ENCODE measurements at regions not wholly inside any gene's neighbourhood (a gene's known extent, or its start where the extent isn't known, plus 50 kb on each side); places are given as distances from the start of the nearest gene placed in this dataset.

DNA sequence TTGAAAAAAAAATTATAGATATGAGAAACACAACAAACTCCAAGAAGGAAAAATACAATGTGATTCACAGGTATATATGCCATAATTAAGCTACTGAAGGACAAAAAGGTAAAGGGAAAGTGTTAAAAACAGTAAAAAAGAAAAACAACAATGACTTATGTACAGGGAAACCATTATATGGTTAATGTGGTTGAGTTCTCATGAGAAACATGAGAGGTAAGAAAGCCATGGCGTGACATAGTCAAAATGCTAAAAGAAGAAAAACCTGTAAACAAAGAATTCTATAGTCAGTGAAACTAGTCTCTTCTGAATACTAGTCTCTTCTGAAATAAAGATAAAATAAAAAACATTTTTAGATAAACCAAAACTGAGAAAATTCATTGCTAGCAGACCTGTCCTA, 109.1 kb downstream of the NEDD1 start:
- CTCF ChIA-PET, result no interaction called here
- no peak for TF ChIP-seq EZH2 (IDR thresholded peaks at IDR 0.05; ENCODE audit: low read depth)
- TF ChIP-seq, protein P1, sequence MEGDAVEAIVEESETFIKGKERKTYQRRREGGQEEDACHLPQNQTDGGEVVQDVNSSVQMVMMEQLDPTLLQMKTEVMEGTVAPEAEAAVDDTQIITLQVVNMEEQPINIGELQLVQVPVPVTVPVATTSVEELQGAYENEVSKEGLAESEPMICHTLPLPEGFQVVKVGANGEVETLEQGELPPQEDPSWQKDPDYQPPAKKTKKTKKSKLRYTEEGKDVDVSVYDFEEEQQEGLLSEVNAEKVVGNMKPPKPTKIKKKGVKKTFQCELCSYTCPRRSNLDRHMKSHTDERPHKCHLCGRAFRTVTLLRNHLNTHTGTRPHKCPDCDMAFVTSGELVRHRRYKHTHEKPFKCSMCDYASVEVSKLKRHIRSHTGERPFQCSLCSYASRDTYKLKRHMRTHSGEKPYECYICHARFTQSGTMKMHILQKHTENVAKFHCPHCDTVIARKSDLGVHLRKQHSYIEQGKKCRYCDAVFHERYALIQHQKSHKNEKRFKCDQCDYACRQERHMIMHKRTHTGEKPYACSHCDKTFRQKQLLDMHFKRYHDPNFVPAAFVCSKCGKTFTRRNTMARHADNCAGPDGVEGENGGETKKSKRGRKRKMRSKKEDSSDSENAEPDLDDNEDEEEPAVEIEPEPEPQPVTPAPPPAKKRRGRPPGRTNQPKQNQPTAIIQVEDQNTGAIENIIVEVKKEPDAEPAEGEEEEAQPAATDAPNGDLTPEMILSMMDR (conservative IDR thresholded peaks at IDR 0.05), result no peak
- no peaks in the 10 kb centered on the region for H3K27me3 ChIP-seq (ENCODE audit: insufficient read depth, low read depth)
- no peaks in the 10 kb centered on the region for H3K4me1 ChIP-seq (replicated peaks; ENCODE audit: insufficient read depth)
- no peaks in the 10 kb centered on the region for H3K36me3 ChIP-seq (ENCODE audit: low read depth)
- H3K9me3 ChIP-seq (ENCODE audit: insufficient read depth, low read depth), result no peaks in the 10 kb centered on the region
- H3F3A ChIP-seq (ENCODE audit: insufficient read depth, low read depth), result no peaks in the 10 kb centered on the region
- POLR2A ChIA-PET (ENCODE audit: unreplicated experiment), result no interaction called here
- no peaks in the 10 kb centered on the region for H3K79me2 ChIP-seq (ENCODE audit: low read depth)
- no peak overlapping the region for H3K4me3 ChIP-seq
- H3K9me2 ChIP-seq (ENCODE audit: insufficient read depth), result no peaks in the 10 kb centered on the region
- DNase-seq, result no peak
- H2AFZ ChIP-seq, result no peak overlapping the region
- no peaks in the 10 kb centered on the region for H4K20me1 ChIP-seq (ENCODE audit: insufficient read depth)
- no peak overlapping the region for H3K27ac ChIP-seq
- no peak overlapping the region for H3K4me2 ChIP-seq
- no TSS peak for BruUV-seq (replicated peaks)
- intact Hi-C loops (cut with micrococcal nuclease; ENCODE audit: unreplicated experiment), result no loop called here

DNA sequence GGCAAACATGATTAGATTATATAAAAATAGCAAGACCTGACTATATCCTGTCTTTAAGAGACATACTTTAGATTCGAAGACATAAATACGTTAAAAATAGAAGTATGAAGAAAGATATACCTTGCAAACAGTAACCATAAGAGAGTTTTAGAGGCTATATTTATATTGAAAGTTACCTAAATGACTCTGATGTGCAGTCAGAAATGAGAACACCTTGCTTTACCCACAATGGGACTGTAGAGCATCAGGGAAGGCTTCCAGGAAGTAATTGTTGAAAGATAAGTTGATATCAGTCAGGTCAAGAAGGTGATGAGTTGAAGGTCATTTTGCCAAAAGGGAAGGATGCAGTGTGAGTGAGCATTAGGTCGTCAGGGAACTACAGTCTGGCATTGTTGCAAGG, 110.2 kb downstream of the NEDD1 start:
- H3K27me3 ChIP-seq (ENCODE audit: insufficient read depth, low read depth), result no peaks in the 10 kb centered on the region
- no TSS peak for BruUV-seq (replicated peaks)

DNA sequence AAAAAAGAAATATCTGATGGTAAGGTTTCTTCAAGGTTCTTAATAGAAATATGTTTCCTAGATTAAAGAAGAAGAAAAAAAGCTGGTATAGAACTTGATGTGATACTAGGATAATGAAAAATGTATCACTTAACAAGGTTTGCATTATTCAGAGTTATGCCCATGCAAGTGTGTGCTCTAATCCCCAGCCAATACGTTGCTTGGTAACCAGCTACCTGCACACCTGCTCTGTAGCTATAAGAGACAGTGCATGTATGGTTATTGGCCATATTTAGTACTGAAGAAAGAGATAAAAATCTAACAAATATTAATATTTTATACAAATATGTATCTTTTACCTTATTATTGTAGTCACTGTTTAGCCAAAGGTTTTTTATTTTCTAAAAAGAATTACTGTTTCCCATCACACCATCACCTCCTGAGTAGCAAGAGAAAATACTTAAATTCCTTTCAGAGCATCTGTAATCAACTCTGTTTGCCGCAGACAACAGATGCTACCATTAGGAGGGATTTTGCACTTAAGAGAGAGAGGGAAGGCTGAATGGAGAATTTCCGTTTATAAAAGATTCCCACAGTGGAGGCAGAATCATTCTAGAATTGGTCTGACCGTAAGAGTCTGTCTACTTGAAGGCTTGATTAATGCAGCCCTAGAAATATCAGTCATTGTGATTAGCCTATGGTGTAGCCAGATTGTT, 115.6 kb downstream of the NEDD1 start:
- POLR2A ChIA-PET (ENCODE audit: unreplicated experiment), result no interaction called here
- no peak overlapping the region for H3K4me3 ChIP-seq
- no peaks in the 10 kb centered on the region for H3K9me2 ChIP-seq (ENCODE audit: insufficient read depth)
- no peaks in the 10 kb centered on the region for H3K9me3 ChIP-seq (ENCODE audit: insufficient read depth, low read depth)
- no TSS peak for BruUV-seq (replicated peaks)
- no peak overlapping the region for H3K4me2 ChIP-seq
- intact Hi-C loops (cut with micrococcal nuclease; ENCODE audit: unreplicated experiment), result no loop called here
- no peaks in the 10 kb centered on the region for H4K20me1 ChIP-seq (ENCODE audit: insufficient read depth)
- TF ChIP-seq, protein P1 (conservative IDR thresholded peaks at IDR 0.05), result no peak
- TF ChIP-seq EZH2 (IDR thresholded peaks at IDR 0.05; ENCODE audit: low read depth), result no peak
- no peak overlapping the region for H3K27ac ChIP-seq
- no peaks in the 10 kb centered on the region for H3K4me1 ChIP-seq (replicated peaks; ENCODE audit: insufficient read depth)
- no peak for DNase-seq
- CTCF ChIA-PET, result no interaction called here
- H3K36me3 ChIP-seq (ENCODE audit: low read depth), result no peaks in the 10 kb centered on the region
- peaks cover 7% of the 10 kb centered on the region; the same call in 1 of the 2 replicates for H3K27me3 ChIP-seq (ENCODE audit: insufficient read depth, low read depth)
- no peaks in the 10 kb centered on the region for H3K79me2 ChIP-seq (ENCODE audit: low read depth)
- H2AFZ ChIP-seq, result no peak overlapping the region
- no peaks in the 10 kb centered on the region for H3F3A ChIP-seq (ENCODE audit: insufficient read depth, low read depth)

More for the DNA sequence above, 110.2 kb downstream of the NEDD1 start:
- no peak for TF ChIP-seq EZH2 (IDR thresholded peaks at IDR 0.05; ENCODE audit: low read depth)
- TF ChIP-seq, protein P1 (conservative IDR thresholded peaks at IDR 0.05), result no peak
- Histone ChIP-seq H3K4me1 (replicated peaks; ENCODE audit: insufficient read depth) (no peaks in the 10 kb centered on the region), H3K9me2 (ENCODE audit: insufficient read depth) (no peaks in the 10 kb centered on the region), H3K79me2 (ENCODE audit: low read depth) (no peaks in the 10 kb centered on the region), H3K4me3 (no peak overlapping the region), H4K20me1 (ENCODE audit: insufficient read depth) (no peaks in the 10 kb centered on the region), H3F3A (ENCODE audit: insufficient read depth, low read depth) (no peaks in the 10 kb centered on the region), H3K27ac (no peak overlapping the region), H3K36me3 (ENCODE audit: low read depth) (no peaks in the 10 kb centered on the region), H3K9me3 (ENCODE audit: insufficient read depth, low read depth) (no peaks in the 10 kb centered on the region), H2AFZ (no peak overlapping the region), H3K4me2 (no peak overlapping the region)
- ChIA-PET POLR2A (ENCODE audit: unreplicated experiment) (no interaction called here), CTCF (no interaction called here)
- intact Hi-C loops (cut with micrococcal nuclease; ENCODE audit: unreplicated experiment), result no loop called here
- no peak for DNase-seq
